ENCODE measurements at regions not wholly inside any gene's neighbourhood (a gene's known extent, or its start where the extent isn't known, plus 50 kb on each side); places are given as distances from the start of the nearest gene placed in this dataset.
"Not testable (repeated sequence)": the region's sequence is repeated elsewhere in the genome, so short reads cannot be mapped to it uniquely, and the experiment has no call there.

GRCh38 chr12:116687888-116688287 is 50.0 kb downstream of the SPRING1 start:
- peak; percentile 30 for DNase-seq

- no peak for DNase-seq
Observed at GRCh38 chr12:116684891-116685290, 53.0 kb downstream of the SPRING1 start.

GRCh38 chr12:116677202-116677661 is 60.6 kb downstream of the SPRING1 start:
- DNase-seq: no peak

GRCh38 chr12:116675339-116676107 is 62.3 kb downstream of the SPRING1 start:
- DNase-seq: no peak

GRCh38 chr12:116674643-116675183 is 63.2 kb downstream of the SPRING1 start:
- no peak for DNase-seq

GRCh38 chr12:116673681-116674111 is 64.2 kb downstream of the SPRING1 start:
- DNase-seq: no peak

- DNase-seq: no peak
Observed at GRCh38 chr12:116672842-116673516, 64.9 kb downstream of the SPRING1 start.

- no peak for DNase-seq
Observed at GRCh38 chr12:116672010-116672409, 65.9 kb downstream of the SPRING1 start.

- DNase-seq: no peak
Observed at GRCh38 chr12:116670859-116671258, 67.0 kb downstream of the SPRING1 start.

GRCh38 chr12:116667752-116668151 is 70.1 kb downstream of the SPRING1 start:
- no peak for DNase-seq

- not testable (repeated sequence) for DNase-seq
Observed at GRCh38 chr12:116666829-116667228, 71.0 kb downstream of the SPRING1 start.

- DNase-seq: no peak
Observed at GRCh38 chr12:116666305-116666673, 71.6 kb downstream of the SPRING1 start.

GRCh38 chr12:116665666-116666304 is 72.1 kb downstream of the SPRING1 start:
- peak; percentile 25 for DNase-seq

GRCh38 chr12:116664085-116664484 is 73.8 kb downstream of the SPRING1 start:
- DNase-seq: no peak

GRCh38 chr12:116662612-116663144 is 75.2 kb downstream of the SPRING1 start:
- peak; percentile 36 for DNase-seq

GRCh38 chr12:116661341-116661740 is 76.5 kb downstream of the SPRING1 start:
- DNase-seq: no peak

- DNase-seq: not testable (repeated sequence)
Observed at GRCh38 chr12:116660740-116661139, 77.1 kb downstream of the SPRING1 start.

GRCh38 chr12:116659771-116660481 is 77.9 kb downstream of the SPRING1 start:
- no peak for DNase-seq

GRCh38 chr12:116657921-116658495 is 79.9 kb downstream of the SPRING1 start:
- no peak for DNase-seq

GRCh38 chr12:116656306-116656705 is 81.6 kb downstream of the SPRING1 start:
- DNase-seq: peak; percentile 30

- no peak for DNase-seq
Observed at GRCh38 chr12:116654226-116654743, 83.6 kb downstream of the SPRING1 start.

- DNase-seq: no peak
Observed at GRCh38 chr12:116651089-116651488, 86.8 kb downstream of the SPRING1 start.

Measured in fibroblast of skin of abdomen (primary cell).